Right lobe of liver (tissue), 6 donors: ENCODE measurements at regions not wholly inside any gene's neighbourhood (a gene's known extent, or its start where the extent isn't known, plus 50 kb on each side); places are given as distances from the start of the nearest gene placed in this dataset.

ENCODE experiments used
- ATAC-seq, 4 donors: fragments of 200-7000 bp; cut with Tn5 transposase; one replicate each; pipeline ENCODE4 v1.9.1; 2020; ENCODE audit warnings: mild to moderate bottlenecking in 4 of 4, moderate library complexity in 4 of 4
- DNase-seq, 3 donors: peaks; one replicate each; pipeline ENCODE4 v3.0.0-alpha.2; 2020
- H3K27ac ChIP-seq, 3 donors: fragments of 200-600 bp; one replicate each; pipeline ENCODE4 v1.8.0; 2022
- H3K27me3 ChIP-seq, 2 donors: fragments of 200-600 bp; one replicate each; pipeline ENCODE4 v1.8.0; 2022
- H3K36me3 ChIP-seq, 4 donors: fragments of 200-600 bp; sonication (generic) in 1 of 4; one replicate each; pipeline versions ENCODE4 v1.5.1 to v1.8.0; 2017 to 2022; ENCODE audit warnings: control low read depth in 1 of 4
- H3K4me1 ChIP-seq, 4 donors: fragments of 200-600 bp; sonication (generic) in 1 of 4; one replicate each; pipeline versions ENCODE4 v1.5.1 to v1.8.0; 2017 to 2022; ENCODE audit warnings: control low read depth in 1 of 4
- H3K4me3 ChIP-seq, 3 donors: fragments of 200-600 bp; one replicate each; pipeline ENCODE4 v1.8.0; 2022
- H3K9me3 ChIP-seq, 4 donors: fragments of 200-600 bp; sonication (generic) in 1 of 4; one replicate each; pipeline versions ENCODE4 v1.5.1 to v1.8.0; 2017 to 2022; ENCODE audit warnings: control low read depth in 1 of 4
- POLR2A ChIP-seq: fragments of 450-650 bp; IDR thresholded peaks from one replicate; pipeline ENCODE4 v1.6.1; 2017; ENCODE audit warnings: antibody characterized with exemption, mild to moderate bottlenecking
- WGBS: methylation state at CpG from one replicate; pipeline ENCODE4 v1.1.6; 2018; ENCODE audit warnings: low coverage, low lambda C conversion rate; ENCODE audit not compliant: insufficient coverage; ENCODE audit errors: missing lambda C conversion rate; 5-methylcytosine and 5-hydroxymethylcytosine counted together
- intact Hi-C, 2 donors: fragments of 100-400 bp; cut with DNase I; formaldehyde crosslinking; loops; one replicate each; pipeline versions ENCODE4 v1.11.2 to v1.14.1; 2022
- TF ChIP-seq, protein P1 (sequence below), 4 donors: fragments of 200-600 bp in 3 of 4; fragments of 450-650 bp in 1 of 4; IDR thresholded peaks; one replicate each; pipeline versions ENCODE4 v1.5.1 to v1.8.0; 2016 to 2022; ENCODE audit warnings: antibody characterized with exemption in 4 of 4, mild to moderate bottlenecking in 2 of 4
- donor health status: DM: no; HTN: yes; CAD: no.
- donor health status: DM: no; HTN: no; CAD: no.
- donor health status: DM: no; HTN: no; CAD: no.
- donor health status: DM: no; HTN: yes; CAD: no.
- donor health status: DM: no; HTN: yes; CAD: no.

- DNase-seq (no peak), ATAC-seq (no peak)
- TF ChIP-seq, protein P1, sequence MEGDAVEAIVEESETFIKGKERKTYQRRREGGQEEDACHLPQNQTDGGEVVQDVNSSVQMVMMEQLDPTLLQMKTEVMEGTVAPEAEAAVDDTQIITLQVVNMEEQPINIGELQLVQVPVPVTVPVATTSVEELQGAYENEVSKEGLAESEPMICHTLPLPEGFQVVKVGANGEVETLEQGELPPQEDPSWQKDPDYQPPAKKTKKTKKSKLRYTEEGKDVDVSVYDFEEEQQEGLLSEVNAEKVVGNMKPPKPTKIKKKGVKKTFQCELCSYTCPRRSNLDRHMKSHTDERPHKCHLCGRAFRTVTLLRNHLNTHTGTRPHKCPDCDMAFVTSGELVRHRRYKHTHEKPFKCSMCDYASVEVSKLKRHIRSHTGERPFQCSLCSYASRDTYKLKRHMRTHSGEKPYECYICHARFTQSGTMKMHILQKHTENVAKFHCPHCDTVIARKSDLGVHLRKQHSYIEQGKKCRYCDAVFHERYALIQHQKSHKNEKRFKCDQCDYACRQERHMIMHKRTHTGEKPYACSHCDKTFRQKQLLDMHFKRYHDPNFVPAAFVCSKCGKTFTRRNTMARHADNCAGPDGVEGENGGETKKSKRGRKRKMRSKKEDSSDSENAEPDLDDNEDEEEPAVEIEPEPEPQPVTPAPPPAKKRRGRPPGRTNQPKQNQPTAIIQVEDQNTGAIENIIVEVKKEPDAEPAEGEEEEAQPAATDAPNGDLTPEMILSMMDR (IDR thresholded peaks at IDR 0.05), result no peak
- no peak for TF ChIP-seq POLR2A
- no peak overlapping the region for H3K27ac ChIP-seq
- no peak overlapping the region for H3K4me3 ChIP-seq
- intact Hi-C loops, result no loop called here
- H3K36me3 ChIP-seq, result no peaks in the 10 kb centered on the region
- 83% methylated on average over 1 of the region's 1 CpG for WGBS
- H3K27me3 ChIP-seq, result no peaks in the 10 kb centered on the region
- no peaks in the 10 kb centered on the region for H3K4me1 ChIP-seq
- H3K9me3 ChIP-seq, result no peaks in the 10 kb centered on the region
Observed at GRCh38 chr6:114785235-114786127, 442.7 kb upstream of the HS3ST5 start.

GRCh38 chr6:114783783-114784182 is 441.0 kb upstream of the HS3ST5 start:
- H3K27ac ChIP-seq, result no peak overlapping the region
- no peaks in the 10 kb centered on the region for H3K27me3 ChIP-seq
- TF ChIP-seq, protein P1 (IDR thresholded peaks at IDR 0.05), result no peak
- no peak for TF ChIP-seq POLR2A
- 29% methylated on average over 3 of the region's 3 CpGs for WGBS
- no peak overlapping the region for H3K4me3 ChIP-seq
- H3K4me1 ChIP-seq, result no peaks in the 10 kb centered on the region
- no peaks in the 10 kb centered on the region for H3K9me3 ChIP-seq
- intact Hi-C loops, result no loop called here
- DNase-seq (no peak), ATAC-seq (no peak)
- no peaks in the 10 kb centered on the region for H3K36me3 ChIP-seq

- H3K4me3 ChIP-seq, result no peak overlapping the region
- intact Hi-C loops, result no loop called here
- H3K4me1 ChIP-seq, result no peaks in the 10 kb centered on the region
- DNase-seq (no peak), ATAC-seq (no peak)
- no peak overlapping the region for H3K27ac ChIP-seq
- H3K36me3 ChIP-seq, result no peaks in the 10 kb centered on the region
- no peak for TF ChIP-seq POLR2A
- no peaks in the 10 kb centered on the region for H3K9me3 ChIP-seq
- H3K27me3 ChIP-seq, result no peaks in the 10 kb centered on the region
Observed at GRCh38 chr6:114783083-114783482, 440.3 kb upstream of the HS3ST5 start.

GRCh38 chr6:114764866-114765265 is 422.0 kb upstream of the HS3ST5 start:
- intact Hi-C loops, result no loop called here
- H3K9me3 ChIP-seq, result no peaks in the 10 kb centered on the region
- DNase-seq (no peak), ATAC-seq (no peak)
- TF ChIP-seq, protein P1 (IDR thresholded peaks at IDR 0.05), result no peak
- TF ChIP-seq POLR2A, result no peak
- 73% methylated on average over 2 of the region's 2 CpGs for WGBS
- no peaks in the 10 kb centered on the region for H3K4me1 ChIP-seq
- no peak overlapping the region for H3K4me3 ChIP-seq
- no peaks in the 10 kb centered on the region for H3K36me3 ChIP-seq
- no peaks in the 10 kb centered on the region for H3K27me3 ChIP-seq
- no peak overlapping the region for H3K27ac ChIP-seq

DNA sequence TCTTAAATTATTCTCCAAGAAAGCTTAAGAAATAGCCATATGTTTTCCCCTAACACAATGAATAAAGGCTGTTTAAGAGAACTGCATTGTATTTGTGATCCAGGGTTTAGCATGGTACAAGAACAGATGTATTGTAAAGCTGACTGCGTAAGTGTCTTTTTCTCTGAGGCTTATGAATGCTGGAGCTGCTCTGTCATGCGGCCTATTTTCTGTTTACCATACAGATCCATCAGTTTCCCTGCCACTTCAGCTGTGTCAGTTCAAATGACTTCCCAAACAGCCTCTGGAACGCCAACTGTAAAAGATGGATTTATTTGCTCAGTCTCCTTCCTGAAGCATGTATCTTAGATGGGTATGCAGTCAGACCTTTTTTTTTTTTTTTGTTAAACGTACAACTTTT is 419.3 kb upstream of the HS3ST5 start:
- Histone ChIP-seq H3K4me3 (no peak overlapping the region), H3K27ac (no peak overlapping the region), H3K27me3 (no peaks in the 10 kb centered on the region), H3K4me1 (no peaks in the 10 kb centered on the region), H3K9me3 (no peaks in the 10 kb centered on the region), H3K36me3 (no peaks in the 10 kb centered on the region)
- no peak for TF ChIP-seq POLR2A
- TF ChIP-seq, protein P1 (IDR thresholded peaks at IDR 0.05), result no peak
- intact Hi-C loops, result no loop called here
- DNase-seq (no peak), ATAC-seq (no peak)
- WGBS, result 42% methylated on average over 4 of the region's 4 CpGs
